Eye (tissue), 1 donor: ENCODE measurements at regions not wholly inside any gene's neighbourhood (a gene's known extent, or its start where the extent isn't known, plus 50 kb on each side); places are given as distances from the start of the nearest gene placed in this dataset.
"Not testable (repeated sequence)": the region's sequence is repeated elsewhere in the genome, so short reads cannot be mapped to it uniquely, and the experiment has no call there.

ENCODE experiments used
- DNase-seq: peaks from one replicate; pipeline ENCODE4 v3.0.0-alpha.2; 2015

DNA sequence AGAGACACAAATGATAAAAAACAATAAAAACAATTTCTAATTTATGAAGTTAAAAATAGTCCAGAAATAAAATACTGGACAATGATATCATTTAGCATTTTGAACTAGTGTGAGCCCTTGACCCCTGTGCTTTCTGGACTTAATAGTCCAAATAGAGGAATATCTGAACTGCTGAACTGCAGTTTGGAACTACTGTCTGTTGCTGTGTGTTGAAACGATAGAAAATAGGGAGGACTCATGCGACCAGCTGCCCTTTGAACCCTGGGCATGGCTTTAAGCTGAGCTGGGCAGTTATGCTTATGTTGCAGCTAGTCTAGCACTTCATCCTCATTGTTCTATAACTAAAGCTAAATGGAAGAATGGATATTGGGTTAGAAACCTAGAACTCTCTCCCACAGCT lies 99.5 kb downstream of the FMR1NB start:
- no peak for DNase-seq

DNA sequence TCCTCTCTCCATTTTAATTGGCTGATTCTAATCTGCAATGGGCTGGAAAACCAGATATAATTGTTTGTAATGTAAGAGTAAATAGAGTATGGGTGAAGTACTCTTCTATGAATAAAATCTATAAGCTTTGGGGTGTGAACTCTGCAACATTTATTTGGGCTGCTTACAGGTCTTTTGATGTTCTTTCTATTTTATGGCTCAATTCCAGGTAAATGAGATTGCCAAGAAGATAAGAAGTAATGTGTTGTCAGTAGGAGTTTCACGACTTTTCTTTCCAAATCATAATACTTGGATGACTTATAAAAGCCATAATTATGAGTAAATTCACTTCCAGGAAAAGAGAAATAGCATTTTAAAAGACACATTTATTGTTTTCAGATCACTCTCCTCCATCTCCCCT lies 103.5 kb downstream of the FMR1NB start:
- DNase-seq: peak; percentile 15

- no peak for DNase-seq
Observed at GRCh38 chrX:148120151-148120550, 139.0 kb downstream of the FMR1NB start.

- DNase-seq: no peak
Observed at GRCh38 chrX:148120999-148121623, 140.0 kb downstream of the FMR1NB start.

DNA sequence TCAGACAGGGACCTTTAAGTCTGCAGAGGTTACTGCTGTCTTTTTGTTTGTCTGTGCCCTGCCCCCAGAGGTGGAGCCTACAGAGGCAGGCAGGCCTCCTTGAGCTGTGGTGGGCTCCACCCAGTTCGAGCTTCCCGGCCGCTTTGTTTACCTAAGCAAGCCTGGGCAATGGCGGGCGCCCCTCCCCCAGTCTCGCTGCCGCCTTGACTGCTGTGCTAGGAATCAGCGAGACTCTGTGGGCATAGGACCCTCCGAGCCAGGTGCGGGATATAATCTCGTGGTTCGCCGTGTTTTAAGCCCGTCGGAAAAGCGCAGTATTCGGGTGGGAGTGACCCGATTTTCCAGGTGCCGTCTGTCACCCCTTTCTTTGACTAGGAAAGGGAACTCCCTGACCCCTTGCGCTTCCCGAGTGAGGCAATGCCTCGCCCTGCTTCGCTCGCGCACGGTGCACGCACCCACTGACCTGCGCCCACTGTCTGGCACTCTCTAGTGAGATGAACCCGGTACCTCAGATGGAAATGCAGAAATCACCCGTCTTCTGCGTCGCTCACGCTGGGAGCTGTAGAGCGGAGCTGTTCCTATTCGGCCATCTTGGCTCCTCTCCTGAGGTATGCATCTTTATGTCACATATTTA lies 147.9 kb downstream of the FMR1NB start:
- not testable (repeated sequence) for DNase-seq

GRCh38 chrX:148133105-148133725 lies 152.1 kb downstream of the FMR1NB start:
- DNase-seq: peak; percentile 41

GRCh38 chrX:148134578-148134977 lies 153.4 kb downstream of the FMR1NB start:
- DNase-seq: no peak

GRCh38 chrX:148135738-148136137 lies 154.6 kb downstream of the FMR1NB start:
- DNase-seq: no peak

GRCh38 chrX:148146121-148146520 lies 165.0 kb downstream of the FMR1NB start:
- DNase-seq: no peak

DNA sequence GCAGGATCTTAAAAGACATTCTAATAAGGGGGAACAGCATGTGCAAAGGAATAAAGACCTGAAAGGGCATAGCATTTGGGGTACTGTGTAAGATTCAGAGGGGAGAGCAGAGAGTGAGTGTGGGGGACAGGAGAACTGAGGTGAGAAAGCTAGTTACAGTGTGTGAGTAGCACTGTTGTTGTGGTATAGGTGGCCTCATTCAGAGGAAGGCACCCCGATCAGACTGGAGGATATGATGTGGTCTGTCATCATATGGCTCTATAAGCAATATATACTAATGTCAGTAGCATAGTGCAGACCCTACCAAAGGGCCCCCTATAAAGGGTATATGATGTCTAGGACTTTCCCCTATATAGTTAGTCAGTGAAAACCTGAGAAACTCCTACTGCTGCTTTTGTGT lies 175.8 kb downstream of the FMR1NB start:
- DNase-seq: no peak

- no peak for DNase-seq
Observed at GRCh38 chrX:148159796-148160195, 178.7 kb downstream of the FMR1NB start.

DNA sequence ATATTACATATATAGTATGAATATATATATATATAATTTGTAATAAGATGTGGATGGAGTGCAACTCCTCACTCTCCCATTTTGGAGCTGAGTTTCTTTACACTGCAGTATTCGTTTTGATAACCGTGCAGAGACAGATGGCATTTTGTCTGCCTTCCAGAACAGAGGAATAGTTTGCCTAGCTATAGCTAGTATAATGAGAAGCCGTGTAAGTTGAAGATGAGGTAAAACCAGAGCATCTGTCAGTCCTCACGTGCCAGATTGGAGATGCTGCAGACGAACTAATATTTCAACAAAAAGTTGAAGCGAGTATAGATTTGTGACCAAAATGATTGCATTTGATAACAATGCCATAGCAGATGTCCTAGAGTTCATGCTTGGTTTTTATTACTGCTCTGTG lies 180.6 kb downstream of the FMR1NB start:
- no peak for DNase-seq

- no peak for DNase-seq
Observed at GRCh38 chrX:148185631-148186030, 204.5 kb downstream of the FMR1NB start.

DNA sequence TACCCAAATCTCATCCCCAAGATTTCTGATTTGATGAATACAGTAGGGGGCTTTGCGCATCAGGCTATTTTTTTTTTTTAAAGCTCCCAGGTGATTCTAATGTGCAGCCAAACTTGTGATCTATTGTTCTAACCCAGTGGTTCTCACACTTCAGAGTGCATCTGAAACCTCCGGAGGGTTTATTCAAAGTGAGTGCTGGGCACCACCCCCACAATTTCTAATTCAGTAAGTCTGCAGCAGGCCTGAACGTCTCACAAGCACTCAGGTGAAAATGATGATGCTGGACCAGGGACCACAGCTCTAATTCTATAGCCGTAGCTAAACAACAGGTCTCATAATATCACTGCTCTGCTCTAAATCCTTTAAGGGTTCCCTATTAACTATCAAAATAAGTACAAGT lies 211.4 kb downstream of the FMR1NB start:
- no peak for DNase-seq

GRCh38 chrX:148193759-148194158 lies 212.6 kb downstream of the FMR1NB start:
- DNase-seq: no peak

GRCh38 chrX:148203531-148203930 lies 222.4 kb downstream of the FMR1NB start:
- DNase-seq: no peak

DNA sequence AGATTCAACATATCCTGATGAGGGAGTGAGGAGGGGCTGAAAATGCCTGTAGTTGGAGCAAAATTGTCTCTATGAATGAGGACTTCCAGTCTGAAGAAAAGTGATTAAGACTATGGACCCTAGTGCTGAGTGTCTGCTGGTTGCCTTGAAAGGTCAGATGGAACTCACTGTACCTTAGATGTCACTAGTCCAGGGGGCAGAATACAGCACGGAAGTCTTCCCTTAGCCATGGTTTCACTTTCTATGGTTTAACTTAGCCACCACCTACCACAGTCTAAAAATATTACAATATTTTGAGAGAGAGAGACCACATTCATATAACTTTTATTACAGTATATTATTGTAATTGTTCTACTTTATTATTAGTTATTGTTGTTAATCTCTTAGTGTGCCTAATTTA lies 223.1 kb downstream of the FMR1NB start:
- no peak for DNase-seq

GRCh38 chrX:148214786-148215185 lies 233.6 kb downstream of the FMR1NB start:
- no peak for DNase-seq

DNA sequence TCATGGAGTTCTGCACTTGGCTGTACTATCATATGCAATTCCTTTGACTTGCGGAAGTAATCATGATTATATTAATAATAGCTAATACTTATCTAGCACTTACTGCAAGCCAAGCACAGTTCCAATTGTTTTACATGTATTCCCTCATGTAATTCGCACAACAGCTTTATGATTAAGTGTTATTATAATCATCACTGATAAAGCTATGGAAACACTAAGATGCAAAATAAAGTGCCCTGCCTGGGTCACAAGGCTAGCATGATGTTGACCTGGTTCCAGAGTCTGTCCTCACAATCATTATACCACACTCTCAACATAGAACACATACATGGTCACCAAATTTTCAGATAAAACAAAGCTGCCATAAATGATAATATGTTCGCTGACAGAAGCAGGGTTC lies 234.6 kb downstream of the FMR1NB start:
- no peak for DNase-seq

- DNase-seq: no peak
Observed at GRCh38 chrX:148223361-148223760, 242.2 kb downstream of the FMR1NB start.

DNA sequence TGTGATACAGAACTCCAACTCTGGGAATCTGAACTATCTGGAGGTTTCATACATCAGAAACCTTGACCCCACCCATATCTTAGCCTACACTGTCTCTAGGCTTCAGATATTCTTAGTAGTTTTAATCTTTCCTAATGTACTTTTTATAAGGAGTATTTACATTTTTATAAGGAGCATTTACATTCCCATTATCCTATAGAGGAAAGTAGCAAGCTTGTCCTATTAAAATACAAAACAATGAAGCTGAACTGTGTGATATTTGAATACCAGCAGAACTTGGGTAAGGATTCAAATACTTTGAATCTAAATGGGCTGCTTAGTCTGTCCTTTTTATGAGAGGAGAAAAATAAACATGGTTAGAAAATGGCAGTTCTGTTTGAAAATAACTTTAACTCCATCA lies 247.4 kb downstream of the FMR1NB start:
- no peak for DNase-seq

DNA sequence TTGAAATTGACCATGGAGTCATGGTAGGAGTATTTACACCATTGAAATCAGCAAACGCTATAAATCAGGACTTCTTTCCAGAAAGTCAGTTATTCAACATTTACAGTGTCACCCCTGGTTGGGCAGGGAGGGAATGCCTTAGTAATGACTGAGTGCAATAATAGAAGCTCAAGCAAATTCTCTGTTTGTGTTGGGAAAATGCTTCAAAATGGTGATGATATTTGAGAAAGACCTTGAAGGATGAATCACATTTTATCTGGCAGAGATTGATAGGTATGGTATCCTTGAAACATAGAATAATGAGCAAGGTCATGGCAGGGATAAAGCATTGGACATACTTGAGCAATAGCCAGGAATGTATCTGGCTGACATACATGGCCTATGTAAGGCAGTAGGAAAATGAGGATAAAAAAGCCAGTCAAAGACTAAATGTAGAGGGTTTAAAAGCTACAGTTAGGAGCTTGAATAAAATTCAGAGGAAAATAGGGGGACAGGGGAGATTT lies 248.7 kb downstream of the FMR1NB start:
- DNase-seq: no peak

DNA sequence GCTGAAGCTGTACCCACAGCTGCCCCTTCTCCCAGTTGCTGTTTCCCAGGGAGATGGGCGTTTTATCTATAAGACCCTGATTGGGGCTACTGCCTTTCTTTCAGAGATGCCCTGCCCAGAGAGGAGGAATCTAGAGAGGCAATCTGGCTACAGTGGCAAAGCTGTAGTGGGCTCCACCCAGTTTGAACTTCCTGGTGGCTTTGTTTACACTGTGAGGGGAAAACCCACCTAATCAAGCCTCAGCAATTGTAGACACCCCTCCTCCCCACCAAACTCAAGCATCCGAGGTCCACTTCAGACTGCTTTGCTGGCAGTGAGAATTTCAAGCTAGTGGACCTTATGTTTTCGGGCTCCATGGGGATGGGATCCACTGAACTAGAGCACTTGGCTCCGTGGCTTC lies 240.4 kb upstream of the AFF2 start:
- no peak for DNase-seq

- DNase-seq: no peak
Observed at GRCh38 chrX:148265829-148266228, 234.6 kb upstream of the AFF2 start.
